HEK293T (cell line): ENCODE measurements at regions not wholly inside any gene's neighbourhood (a gene's known extent, or its start where the extent isn't known, plus 50 kb on each side); places are given as distances from the start of the nearest gene placed in this dataset.

Experiments used
- BHLHE40 ChIP-seq: fragments of 450-650 bp; IDR thresholded peaks from 2 replicates; pipeline ENCODE4 v1.6.1; 2016; ENCODE audit warnings: mild to moderate bottlenecking, moderate library complexity, borderline replicate concordance
- CTBP1 ChIP-seq: fragments of 450-650 bp; IDR thresholded peaks from 2 replicates; pipeline ENCODE4 v1.6.1; 2016; ENCODE audit warnings: borderline replicate concordance

- no peak for TF ChIP-seq CTBP1
- no peak for TF ChIP-seq BHLHE40
Measured at GRCh38 chr6:14630016-14630415, 512.4 kb downstream of the CD83 start.
